ENCODE measurements at regions not wholly inside any gene's neighbourhood (a gene's known extent, or its start where the extent isn't known, plus 50 kb on each side); places are given as distances from the start of the nearest gene placed in this dataset.
"Not testable (repeated sequence)": the region's sequence is repeated elsewhere in the genome, so short reads cannot be mapped to it uniquely, and the experiment has no call there.

DNA sequence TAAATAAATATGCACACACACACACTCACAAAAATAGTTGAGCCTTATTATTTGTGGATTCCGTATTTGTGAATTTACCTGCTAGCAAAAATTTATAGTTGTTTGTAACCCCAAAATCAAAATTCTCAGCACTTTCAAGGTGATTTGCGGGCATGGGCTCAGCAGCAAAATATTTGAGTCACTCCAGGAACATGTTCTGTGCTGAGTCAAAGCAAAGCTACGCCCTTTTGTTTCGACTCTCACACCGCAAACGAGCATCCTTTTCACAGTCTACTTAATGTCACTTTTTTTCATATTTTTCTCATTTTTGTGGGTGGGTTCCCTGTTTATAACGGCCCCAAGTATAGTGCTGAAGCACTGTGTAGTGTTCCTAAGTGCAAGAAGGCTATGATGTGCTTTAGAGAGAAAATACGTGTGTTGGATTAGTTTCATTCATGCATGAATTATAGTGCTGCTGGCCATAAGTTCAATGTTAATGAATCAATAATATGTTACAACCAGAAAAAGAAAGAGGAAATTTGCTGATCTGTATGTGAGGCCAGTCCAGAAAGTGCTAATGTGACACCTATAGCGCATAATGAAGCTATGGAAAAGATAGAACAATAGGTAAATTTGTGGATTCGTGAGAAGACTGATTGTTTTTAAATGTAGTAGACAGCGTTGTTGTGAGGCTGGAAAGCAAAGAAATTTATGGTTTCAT is 723.2 kb upstream of the AGA start:
- in situ Hi-C loops (cut with HindIII; ENCODE audit: low pct_ligation_motif_present, low pct_unique_long_range_greater_than_20kb, low sequenced_read_pairs), result no loop called here
- DNase-seq, result no peak

DNA sequence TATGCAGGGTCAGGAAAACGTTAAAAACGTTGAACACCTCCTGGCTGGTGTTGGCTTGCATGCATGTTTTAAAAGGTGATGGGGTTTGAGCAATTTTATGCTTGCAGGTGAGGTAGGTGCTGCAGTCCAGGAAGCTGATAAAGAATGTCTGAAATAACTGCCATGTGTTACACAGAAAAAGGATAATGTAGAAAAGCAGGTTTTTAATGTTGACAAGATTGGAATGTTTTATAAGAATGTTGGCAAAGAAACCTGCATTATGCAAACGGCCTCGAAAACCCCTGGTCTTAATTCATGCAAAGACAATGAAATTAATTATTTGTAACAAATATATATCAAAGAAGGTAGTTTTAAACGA is 723.7 kb upstream of the AGA start:
- no peak for DNase-seq
- in situ Hi-C loops (cut with HindIII; ENCODE audit: low pct_ligation_motif_present, low pct_unique_long_range_greater_than_20kb, low sequenced_read_pairs), result no loop called here

DNA sequence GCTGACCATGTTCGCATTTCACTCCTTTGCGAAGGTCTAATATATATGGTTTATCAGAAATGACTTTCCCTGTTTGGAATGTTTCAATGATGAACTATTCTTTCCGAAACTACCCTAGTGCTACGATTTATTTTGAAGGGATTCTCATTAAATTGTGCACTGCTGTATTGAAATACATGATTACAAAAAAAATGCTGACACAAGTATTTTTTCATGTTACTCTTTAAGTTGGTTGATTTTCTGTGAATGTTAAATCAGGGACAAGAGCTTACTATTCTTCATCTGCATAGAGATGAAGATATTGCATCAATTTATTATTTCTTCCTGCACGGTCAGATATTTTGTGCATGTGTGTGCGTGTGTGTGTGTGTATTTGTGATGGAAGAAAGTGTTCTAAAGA is 731.5 kb upstream of the AGA start:
- in situ Hi-C loops (cut with HindIII; ENCODE audit: low pct_ligation_motif_present, low pct_unique_long_range_greater_than_20kb, low sequenced_read_pairs), result no loop called here
- DNase-seq, result no peak

DNA sequence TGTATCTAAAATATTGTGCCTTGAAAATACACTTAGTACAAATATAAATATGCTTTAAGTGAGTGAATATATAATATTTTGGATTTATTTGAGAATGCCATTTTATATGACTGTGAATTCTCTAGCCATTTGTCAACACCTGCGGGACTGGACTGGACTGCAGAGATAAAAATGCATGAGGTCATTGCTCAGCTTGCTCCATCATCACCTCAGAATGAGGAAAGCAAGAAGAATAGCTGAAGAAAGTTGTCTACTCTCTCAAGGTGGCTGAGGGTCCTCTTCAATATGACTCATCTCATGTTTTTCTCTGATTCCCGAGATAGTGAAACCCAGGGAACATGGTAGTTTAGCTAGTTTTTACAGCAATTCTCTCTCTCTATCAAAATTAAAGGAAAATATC is 732.5 kb upstream of the AGA start:
- in situ Hi-C loops (cut with HindIII; ENCODE audit: low pct_ligation_motif_present, low pct_unique_long_range_greater_than_20kb, low sequenced_read_pairs), result no loop called here
- DNase-seq, result no peak

DNA sequence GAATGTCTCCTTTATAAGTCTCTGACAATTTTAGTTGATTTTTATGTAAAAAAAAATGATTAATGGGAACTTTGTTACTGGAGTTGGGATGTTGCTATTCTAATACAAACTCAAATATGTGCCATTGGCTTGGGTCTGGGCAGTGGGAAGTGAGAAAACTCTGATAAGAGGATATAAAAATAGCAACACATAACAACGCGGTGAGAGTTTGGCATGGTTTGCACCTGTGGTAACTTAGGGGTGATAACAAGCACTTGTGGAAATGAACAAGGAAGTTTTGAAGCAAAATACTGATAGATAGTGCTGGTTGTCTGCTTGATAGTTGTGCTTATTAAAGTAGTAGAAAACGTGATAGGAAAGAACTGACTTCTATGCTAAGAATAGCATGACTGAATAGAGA is 743.3 kb upstream of the AGA start:
- in situ Hi-C loops (cut with HindIII; ENCODE audit: low pct_ligation_motif_present, low pct_unique_long_range_greater_than_20kb, low sequenced_read_pairs), result no loop called here

DNA sequence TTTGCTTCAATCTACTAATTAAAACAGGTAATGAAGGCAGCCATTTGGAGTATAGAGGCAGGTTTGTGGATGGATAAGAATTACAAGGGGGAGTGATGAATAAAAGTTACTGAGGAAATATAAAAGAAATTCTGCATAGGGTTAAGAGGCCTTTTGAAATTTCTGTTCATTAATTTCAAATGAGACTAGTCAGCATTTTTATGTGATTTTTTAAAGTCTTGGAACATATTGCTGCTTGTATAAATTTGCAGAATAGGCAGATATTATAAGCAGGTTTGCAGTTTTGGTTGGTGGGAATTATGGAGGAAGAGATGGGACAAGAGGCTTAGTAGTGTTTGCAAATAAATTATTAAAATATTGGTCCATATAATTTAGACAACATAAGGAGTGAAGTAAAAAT is 750.4 kb upstream of the AGA start:
- in situ Hi-C loops (cut with HindIII; ENCODE audit: low pct_ligation_motif_present, low pct_unique_long_range_greater_than_20kb, low sequenced_read_pairs), result no loop called here
- no peak for DNase-seq

More for the DNA sequence above, 743.3 kb upstream of the AGA start:
- DNase-seq, result no peak

DNA sequence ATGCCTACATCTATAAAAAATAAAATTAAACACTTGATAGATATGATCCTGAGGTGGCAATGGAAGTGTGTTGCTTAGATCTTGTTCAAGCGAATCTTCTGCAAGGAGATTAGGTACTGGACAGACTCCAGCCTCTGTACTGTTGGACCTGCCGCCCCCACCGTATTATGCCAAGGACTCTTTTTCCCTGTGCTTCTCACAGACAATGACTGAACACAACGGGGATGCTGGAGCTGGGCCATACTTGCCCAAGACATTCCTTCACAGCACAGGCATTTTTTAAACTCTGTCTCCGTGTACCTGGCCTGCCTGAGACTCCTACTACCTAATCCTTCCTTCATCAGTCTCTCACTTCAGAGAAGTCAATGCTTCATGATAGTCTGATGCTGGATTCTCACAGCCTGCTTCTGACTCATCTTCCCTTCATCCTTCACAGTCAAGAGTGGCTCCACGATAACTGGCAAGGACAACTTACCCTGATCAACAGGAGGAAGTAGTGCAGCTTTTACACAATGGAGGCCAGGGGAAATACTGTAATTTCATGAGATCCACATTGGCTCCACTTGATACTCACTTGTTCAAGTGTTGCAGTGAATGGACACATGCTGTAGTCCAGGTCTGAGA is 754.6 kb upstream of the AGA start:
- in situ Hi-C loops (cut with HindIII; ENCODE audit: low pct_ligation_motif_present, low pct_unique_long_range_greater_than_20kb, low sequenced_read_pairs), result no loop called here
- DNase-seq, result no peak

DNA sequence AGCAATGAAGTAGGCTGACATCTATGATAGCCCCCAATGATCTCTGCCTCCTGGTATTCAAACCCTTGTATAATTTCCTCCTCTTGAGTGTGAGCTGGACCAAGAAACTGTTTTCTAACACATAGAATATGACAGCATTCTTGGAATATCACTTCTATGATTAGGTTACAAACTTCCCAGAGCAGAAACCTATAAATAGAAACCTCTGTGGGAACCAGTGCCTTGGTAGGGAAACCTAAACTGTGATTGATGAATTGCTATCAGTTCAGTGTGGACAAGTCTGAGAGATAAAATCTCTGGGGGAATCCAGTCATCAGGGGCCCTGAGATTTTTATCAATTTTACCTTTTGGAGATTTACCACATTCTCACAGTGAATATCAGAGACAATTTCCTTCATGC is 756.5 kb upstream of the AGA start:
- peak; percentile 33 for DNase-seq
- in situ Hi-C loops (cut with HindIII; ENCODE audit: low pct_ligation_motif_present, low pct_unique_long_range_greater_than_20kb, low sequenced_read_pairs), result no loop called here

DNA sequence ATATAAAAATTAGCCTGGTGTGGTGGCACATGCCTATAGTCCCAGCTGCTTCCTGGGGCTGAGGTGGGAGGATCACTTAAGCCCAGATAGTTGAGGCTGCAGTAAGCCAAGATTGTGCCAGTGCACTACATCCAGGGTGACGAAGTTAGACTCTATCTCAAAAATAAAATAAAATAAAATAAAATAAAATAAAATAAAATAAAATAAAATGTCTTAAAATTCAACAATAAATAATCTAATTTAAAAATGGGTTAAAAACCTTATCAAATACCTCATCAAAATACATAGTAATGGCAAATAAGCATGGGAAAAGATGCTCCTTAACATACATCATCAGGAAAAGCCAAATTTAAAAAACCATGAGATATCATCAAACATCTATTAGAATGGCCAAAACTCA is 760.2 kb upstream of the AGA start:
- in situ Hi-C loops (cut with HindIII; ENCODE audit: low pct_ligation_motif_present, low pct_unique_long_range_greater_than_20kb, low sequenced_read_pairs), result no loop called here
- DNase-seq, result no peak

DNA sequence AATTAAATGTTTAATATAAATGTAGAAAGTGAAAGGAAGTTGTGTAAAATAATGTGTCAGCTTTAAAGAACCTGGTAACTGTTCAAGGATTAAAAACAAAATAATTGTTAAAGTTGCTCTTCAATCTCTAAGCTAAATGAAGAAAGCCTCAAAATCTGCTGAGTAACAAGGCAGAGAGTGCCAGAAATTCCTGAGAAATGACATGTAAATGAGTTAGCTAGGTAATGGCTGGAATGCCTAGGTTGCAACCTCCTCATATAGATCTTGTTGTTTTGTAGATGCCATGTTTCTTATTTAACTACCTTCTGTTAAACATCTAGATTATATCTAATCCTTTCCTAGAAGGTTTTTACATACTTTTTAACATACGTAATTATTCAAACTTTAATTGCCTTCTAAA is 763.6 kb upstream of the AGA start:
- in situ Hi-C loops (cut with HindIII; ENCODE audit: low pct_ligation_motif_present, low pct_unique_long_range_greater_than_20kb, low sequenced_read_pairs), result no loop called here
- no peak for DNase-seq

DNA sequence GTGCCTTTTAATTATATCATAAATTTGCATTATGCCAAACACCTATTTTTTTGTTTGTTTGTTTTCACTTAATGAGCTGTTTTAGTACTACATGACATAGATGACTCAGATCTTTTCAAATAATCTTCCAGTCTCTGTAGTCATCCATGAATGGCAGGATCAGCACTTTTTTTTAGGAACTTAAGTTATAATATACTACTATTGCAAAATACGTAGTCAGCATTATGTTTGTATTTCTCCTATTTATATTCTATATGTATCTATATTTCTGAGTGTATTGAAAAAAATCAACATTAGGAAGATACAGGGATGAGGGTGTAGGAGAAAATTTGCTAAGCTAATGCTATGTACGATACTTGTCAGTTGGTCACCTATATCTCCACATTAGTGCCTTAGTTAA is 773.1 kb upstream of the AGA start:
- in situ Hi-C loops (cut with HindIII; ENCODE audit: low pct_ligation_motif_present, low pct_unique_long_range_greater_than_20kb, low sequenced_read_pairs), result no loop called here
- DNase-seq, result no peak

DNA sequence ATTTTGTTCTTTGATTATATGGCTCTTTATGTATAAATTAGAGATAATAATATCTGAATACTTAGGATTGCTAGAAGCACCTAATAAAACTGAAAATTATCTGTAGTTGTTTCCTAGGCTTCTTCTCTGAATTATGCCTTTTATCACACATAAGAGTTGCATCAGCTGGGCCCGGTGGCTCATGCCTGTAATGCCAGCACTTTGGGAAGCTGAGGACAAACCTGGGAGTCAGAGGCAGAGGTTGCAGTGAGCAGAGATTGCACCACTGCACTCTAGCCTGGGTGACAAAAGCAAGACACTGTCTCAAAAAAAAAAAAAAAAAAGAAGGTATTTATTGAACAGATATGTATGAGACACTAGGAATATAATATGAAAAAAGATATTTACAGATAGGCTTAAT is 773.5 kb upstream of the AGA start:
- in situ Hi-C loops (cut with HindIII; ENCODE audit: low pct_ligation_motif_present, low pct_unique_long_range_greater_than_20kb, low sequenced_read_pairs), result no loop called here
- DNase-seq, result no peak

DNA sequence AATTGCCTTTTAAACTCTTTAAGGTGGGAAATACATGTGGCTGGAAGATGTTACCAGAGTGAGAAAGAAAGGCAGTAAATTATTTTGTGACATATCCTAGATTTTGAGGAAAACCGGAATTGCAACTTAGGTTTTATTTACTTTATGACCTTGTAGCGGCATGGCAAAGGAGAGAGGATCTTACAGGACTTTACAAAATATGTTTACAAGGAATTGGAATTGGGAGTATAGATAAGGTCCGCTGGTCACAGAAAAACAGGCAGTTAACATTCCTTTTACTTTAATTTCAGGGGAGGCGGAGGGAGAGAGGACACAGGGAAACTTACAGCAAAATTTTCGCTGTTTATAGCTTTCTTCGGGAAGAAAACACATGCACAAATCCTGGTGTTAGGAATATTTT is 784.2 kb upstream of the AGA start:
- in situ Hi-C loops (cut with HindIII; ENCODE audit: low pct_ligation_motif_present, low pct_unique_long_range_greater_than_20kb, low sequenced_read_pairs); DNase-seq: not testable (repeated sequence)

DNA sequence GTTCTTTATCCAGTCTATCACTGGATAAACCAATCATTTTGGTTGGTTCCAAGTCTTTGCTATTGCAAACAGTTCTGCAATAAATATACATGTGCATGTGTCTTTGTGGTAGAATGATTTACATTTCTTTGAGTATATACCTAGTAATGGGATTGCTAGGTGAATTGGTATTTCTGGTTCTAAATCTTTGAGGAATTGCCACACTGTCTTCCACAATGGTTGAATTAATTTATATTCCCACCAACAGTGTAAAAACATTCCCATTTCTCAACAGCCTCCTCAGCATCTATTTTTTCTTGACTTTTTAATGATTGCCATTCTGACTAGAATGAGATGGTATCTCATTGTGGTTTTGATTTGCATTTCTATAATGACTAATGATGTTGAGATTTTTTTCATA is 791.7 kb upstream of the AGA start:
- in situ Hi-C loops (cut with HindIII; ENCODE audit: low pct_ligation_motif_present, low pct_unique_long_range_greater_than_20kb, low sequenced_read_pairs), result no loop called here
- no peak for DNase-seq

DNA sequence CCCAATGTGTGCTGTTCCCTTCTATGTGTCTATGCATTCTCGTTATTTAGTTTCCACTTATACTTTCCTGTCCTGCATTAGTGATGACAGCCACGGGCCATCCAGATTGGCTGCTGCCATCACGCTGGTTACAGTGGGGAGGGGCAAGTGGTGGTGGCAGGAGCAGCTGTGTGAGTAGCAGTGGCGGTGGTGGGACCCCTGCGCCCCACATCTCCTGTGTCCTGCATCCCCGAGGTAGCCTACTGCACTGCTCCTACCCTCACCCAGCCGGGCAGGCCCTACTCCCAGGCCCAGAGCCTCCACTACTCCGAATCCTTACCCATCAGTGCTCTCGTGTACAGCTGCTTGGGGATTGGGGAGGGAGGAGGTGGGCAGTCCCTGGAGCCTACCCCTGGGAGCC is 798.7 kb upstream of the AGA start:
- no peak for DNase-seq
- in situ Hi-C loops (cut with HindIII; ENCODE audit: low pct_ligation_motif_present, low pct_unique_long_range_greater_than_20kb, low sequenced_read_pairs), result no loop called here

DNA sequence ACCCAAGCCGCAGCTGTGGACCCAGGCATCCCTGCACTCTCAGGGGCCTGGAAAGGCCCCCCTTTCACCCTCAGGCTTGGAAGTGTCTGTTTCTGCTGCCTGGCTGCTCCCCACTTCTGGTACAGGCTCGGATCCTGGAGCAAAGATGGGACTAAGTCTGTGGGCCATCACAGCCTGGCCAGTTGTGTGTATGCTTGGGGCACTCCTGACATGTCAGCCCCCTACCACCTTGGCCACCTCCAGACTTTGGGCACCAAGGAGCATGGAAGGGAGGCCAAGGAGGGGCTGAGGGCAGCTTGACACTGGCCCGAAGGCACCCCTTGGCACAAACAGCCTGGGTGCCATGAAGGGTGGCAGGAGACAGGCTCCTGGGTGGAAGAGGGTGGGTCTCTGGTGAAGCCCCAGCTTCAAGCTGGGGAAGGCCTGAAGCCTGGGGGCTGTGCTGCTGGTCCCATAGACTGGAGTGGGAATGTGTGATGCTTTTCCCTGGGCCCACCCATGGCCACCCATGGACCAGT is 799.4 kb upstream of the AGA start:
- DNase-seq, result no peak
- in situ Hi-C loops (cut with HindIII; ENCODE audit: low pct_ligation_motif_present, low pct_unique_long_range_greater_than_20kb, low sequenced_read_pairs), result no loop called here

DNA sequence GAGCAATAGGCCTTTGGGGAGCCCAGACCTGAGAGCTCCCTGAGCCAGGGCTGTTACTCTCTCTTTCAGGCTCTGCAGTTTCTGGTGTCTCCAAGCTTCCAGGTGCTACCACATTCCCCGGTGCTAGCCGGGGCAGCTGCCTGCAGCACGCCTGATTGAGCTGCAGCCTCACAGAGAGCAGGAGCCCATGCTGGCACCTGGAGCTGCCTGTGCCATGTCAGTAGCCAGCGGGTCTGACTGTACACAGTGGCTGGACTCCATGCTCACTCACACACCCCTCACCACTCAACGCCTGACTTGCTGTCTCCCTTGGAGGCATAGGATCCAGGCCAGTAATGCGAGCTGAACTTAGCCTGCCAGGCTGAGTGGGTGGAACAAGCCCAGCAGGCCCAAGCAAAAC is 800.4 kb upstream of the AGA start:
- DNase-seq, result no peak
- in situ Hi-C loops (cut with HindIII; ENCODE audit: low pct_ligation_motif_present, low pct_unique_long_range_greater_than_20kb, low sequenced_read_pairs), result no loop called here

DNA sequence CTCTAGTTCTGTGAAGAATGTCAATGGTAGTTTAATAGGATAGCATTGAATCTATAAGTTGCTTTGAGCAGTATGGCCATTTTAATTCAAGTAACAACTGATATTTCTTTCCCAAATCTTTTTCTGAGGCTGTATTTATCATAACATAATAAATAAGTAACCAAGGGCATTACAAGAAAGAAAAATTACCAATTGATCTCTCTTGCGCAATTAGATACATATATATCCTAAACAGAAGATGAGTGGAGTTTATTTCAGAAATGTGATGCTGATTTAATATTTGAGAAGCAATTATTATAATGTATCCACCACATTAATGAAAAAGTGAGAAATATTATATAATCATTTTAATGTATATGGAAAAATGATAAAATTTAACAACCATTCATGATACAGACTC is 802.5 kb upstream of the AGA start:
- in situ Hi-C loops (cut with HindIII; ENCODE audit: low pct_ligation_motif_present, low pct_unique_long_range_greater_than_20kb, low sequenced_read_pairs), result no loop called here
- DNase-seq, result no peak

DNA sequence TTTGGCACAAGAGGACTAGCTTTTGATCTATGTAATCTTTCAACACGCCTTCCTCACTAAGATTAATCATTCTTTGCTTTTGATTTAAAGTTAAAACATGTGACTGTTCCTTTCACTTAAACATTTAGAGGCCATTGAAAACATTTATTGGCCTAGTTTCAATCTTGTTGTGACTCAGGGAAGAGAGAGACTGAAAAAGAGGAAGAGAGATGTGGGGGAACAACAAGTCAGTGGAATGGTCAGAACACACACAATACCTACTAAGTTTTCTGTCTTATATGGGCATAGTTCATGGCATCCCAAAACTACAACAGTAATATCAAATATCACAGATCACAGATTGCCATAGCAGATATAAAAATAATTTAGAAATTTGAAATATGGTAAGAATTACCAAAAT is 812.9 kb upstream of the AGA start:
- no peak for DNase-seq
- in situ Hi-C loops (cut with HindIII; ENCODE audit: low pct_ligation_motif_present, low pct_unique_long_range_greater_than_20kb, low sequenced_read_pairs), result no loop called here

DNA sequence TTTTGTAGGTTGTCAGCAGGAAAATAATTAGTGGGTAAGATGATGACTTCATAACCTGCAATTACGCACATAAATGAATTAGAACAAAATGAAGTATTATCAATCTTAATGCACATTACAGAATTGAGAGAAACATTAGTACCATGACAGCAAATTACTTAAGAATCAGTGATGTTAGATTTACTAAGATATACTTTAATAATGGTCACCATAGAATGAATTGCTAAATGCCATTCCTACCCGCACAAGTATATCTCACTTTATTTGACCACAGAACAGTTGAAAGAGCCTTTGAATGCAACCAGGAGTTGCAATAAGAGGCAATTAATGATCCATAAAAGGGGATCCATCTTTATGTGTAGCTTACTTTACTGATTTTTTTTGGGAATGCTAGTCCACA is 816.4 kb upstream of the AGA start:
- in situ Hi-C loops (cut with HindIII; ENCODE audit: low pct_ligation_motif_present, low pct_unique_long_range_greater_than_20kb, low sequenced_read_pairs), result no loop called here
- DNase-seq, result no peak

DNA sequence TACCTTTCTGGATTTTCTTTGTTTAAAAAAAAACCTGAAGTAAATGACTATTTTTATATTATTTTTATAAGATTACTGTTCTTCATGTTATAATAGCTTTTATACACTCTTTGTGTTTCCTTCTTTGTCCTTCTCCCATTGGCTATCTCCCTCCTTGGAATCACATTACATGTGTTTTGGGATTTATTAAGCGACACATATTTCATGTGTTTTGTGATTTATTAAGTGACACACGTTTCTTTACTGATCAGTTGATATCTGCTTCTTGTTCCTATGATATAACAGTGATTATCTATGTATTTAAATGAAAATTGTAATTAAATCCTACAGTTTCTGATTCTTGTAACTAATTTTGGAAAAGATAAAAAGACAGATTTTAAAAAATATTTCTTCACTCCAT is 817.3 kb upstream of the AGA start:
- no peak for DNase-seq
- in situ Hi-C loops (cut with HindIII; ENCODE audit: low pct_ligation_motif_present, low pct_unique_long_range_greater_than_20kb, low sequenced_read_pairs), result no loop called here
